WTC11 (cell line): ENCODE measurements at regions not wholly inside any gene's neighbourhood (a gene's known extent, or its start where the extent isn't known, plus 50 kb on each side); places are given as distances from the start of the nearest gene placed in this dataset.

Source experiments
- AR ChIP-seq: fragments of 250-450 bp; sonication (Bioruptor Pico); IDR thresholded peaks from 2 replicates; pipeline ENCODE4 v1.9.0; 2021; ENCODE audit warnings: mild to moderate bottlenecking
- ATF3 ChIP-seq: sonication (generic); formaldehyde crosslinking; conservative IDR thresholded peaks from 2 replicates; pipeline ENCODE4 v1.8.1; 2022; ENCODE audit warnings: mild to moderate bottlenecking, missing genetic modification reagents
- CREM ChIP-seq: sonication (generic); formaldehyde crosslinking; IDR thresholded peaks from 2 replicates; pipeline ENCODE4 v1.8.1; 2022; ENCODE audit warnings: mild to moderate bottlenecking, missing genetic modification reagents, moderate library complexity
- FOXK1 ChIP-seq: sonication (generic); formaldehyde crosslinking; IDR thresholded peaks from 2 replicates; pipeline ENCODE4 v1.8.0; 2022; ENCODE audit warnings: mild to moderate bottlenecking, moderate library complexity, missing genetic modification reagents
- HMGA2 ChIP-seq: fragments of 250-450 bp; sonication (Bioruptor Pico); IDR thresholded peaks from 2 replicates; pipeline ENCODE4 v1.4.0; 2021; ENCODE audit warnings: mild to moderate bottlenecking, moderate library complexity
- IRF2 ChIP-seq: sonication (generic); formaldehyde crosslinking; IDR thresholded peaks from 2 replicates; pipeline ENCODE4 v1.8.0; 2022; ENCODE audit warnings: low read depth, missing genetic modification reagents, borderline replicate concordance
- NR1H2 ChIP-seq: sonication (generic); formaldehyde crosslinking; IDR thresholded peaks from 2 replicates; pipeline ENCODE4 v1.9.0; 2021; ENCODE audit warnings: mild to moderate bottlenecking, moderate library complexity, missing genetic modification reagents
- OVOL2 ChIP-seq: fragments of 250-450 bp; sonication (Bioruptor Pico); IDR thresholded peaks from 2 replicates; pipeline ENCODE4 v1.9.0; 2021; ENCODE audit warnings: mild to moderate bottlenecking, borderline replicate concordance
- SMAD4 ChIP-seq: sonication (generic); formaldehyde crosslinking; IDR thresholded peaks from 2 replicates; pipeline ENCODE4 v1.8.0; 2022; ENCODE audit warnings: mild to moderate bottlenecking, missing genetic modification reagents
- SP1 ChIP-seq: sonication (generic); formaldehyde crosslinking; conservative IDR thresholded peaks from 2 replicates; pipeline ENCODE4 v1.8.1; 2022; ENCODE audit warnings: missing genetic modification reagents
- STAT6 ChIP-seq: sonication (generic); formaldehyde crosslinking; conservative IDR thresholded peaks from 2 replicates; pipeline ENCODE4 v1.8.1; 2023; ENCODE audit warnings: mild to moderate bottlenecking, low read depth, missing genetic modification reagents, moderate library complexity
- TCF7 ChIP-seq: sonication (generic); formaldehyde crosslinking; IDR thresholded peaks from 2 replicates; pipeline ENCODE4 v1.8.0; 2022; ENCODE audit warnings: mild to moderate bottlenecking, low read depth, missing genetic modification reagents, moderate library complexity
- USF2 ChIP-seq: sonication (generic); formaldehyde crosslinking; IDR thresholded peaks from 2 replicates; pipeline ENCODE4 v1.8.1; 2023; ENCODE audit warnings: mild to moderate bottlenecking, missing genetic modification reagents, moderate library complexity
- ZBTB21 ChIP-seq: sonication (generic); formaldehyde crosslinking; IDR thresholded peaks from 2 replicates; pipeline ENCODE4 v1.8.1; 2023; ENCODE audit warnings: mild to moderate bottlenecking, missing genetic modification reagents, borderline replicate concordance
- ZNF281 ChIP-seq: sonication (generic); formaldehyde crosslinking; IDR thresholded peaks from 2 replicates; pipeline ENCODE4 v1.8.0; 2023; ENCODE audit warnings: mild to moderate bottlenecking, missing genetic modification reagents
- ZNF396 ChIP-seq: fragments of 250-450 bp; sonication (Bioruptor Pico); IDR thresholded peaks from 2 replicates; pipeline ENCODE4 v1.8.0; 2021; ENCODE audit warnings: mild to moderate bottlenecking, moderate library complexity, borderline replicate concordance
- ZNF416 ChIP-seq: fragments of 250-450 bp; sonication (Bioruptor Pico); IDR thresholded peaks from 2 replicates; pipeline ENCODE4 v1.9.0; 2021; ENCODE audit warnings: mild to moderate bottlenecking, inconsistent platforms
- ZNF532 ChIP-seq: fragments of 250-450 bp; sonication (Bioruptor Pico); IDR thresholded peaks from 2 replicates; pipeline ENCODE4 v1.9.0; 2021; ENCODE audit warnings: mild to moderate bottlenecking, borderline replicate concordance
- TF ChIP-seq, protein P1 (sequence below): fragments of 250-450 bp; sonication (Bioruptor Pico); conservative IDR thresholded peaks from 2 replicates; pipeline ENCODE4 v1.9.0; 2021; ENCODE audit warnings: mild to moderate bottlenecking

DNA sequence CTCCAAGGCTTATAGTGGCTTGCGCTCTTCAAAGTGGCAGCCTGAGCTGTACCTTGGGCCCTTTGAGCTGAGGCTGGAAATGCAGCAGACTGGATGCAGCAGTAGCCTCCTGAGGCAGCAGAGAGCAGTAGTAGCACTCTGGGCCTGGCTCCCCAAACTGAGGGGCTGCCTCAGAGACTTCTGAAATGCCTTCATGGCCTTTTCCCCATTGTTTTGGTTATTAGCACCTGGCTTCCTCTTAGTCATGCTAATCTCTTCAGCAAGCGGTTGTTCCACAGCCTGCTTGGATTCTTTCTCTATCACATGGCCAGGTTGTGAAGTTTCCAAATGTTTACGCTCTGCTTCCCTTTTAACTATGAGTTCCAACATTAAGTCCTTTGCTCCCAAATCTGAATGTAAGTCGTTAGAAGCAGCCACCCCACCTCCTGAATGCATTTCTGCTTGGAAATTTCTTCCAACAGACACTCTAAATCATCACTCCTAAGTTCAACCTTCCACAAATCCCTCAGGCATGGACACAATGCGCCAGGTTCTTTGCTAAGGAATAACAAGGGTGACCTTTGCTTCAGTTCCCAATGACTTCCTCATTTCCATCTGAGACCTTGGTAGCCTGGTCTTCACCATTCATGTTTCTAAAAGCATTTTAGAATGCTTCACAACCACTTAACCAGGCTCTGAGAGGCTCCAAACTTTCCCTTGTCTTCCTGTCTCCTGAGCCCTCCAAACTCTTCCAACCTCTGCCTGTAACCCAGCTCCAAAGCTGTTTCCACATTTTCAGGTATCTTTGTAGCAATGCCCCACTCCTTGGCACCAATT, 145.8 kb downstream of the ZDHHC21 start (continued):
- peak; percentile 75 for TF ChIP-seq USF2 (CRISPR knock-in tag)
- TF ChIP-seq TCF7 (CRISPR knock-in tag): no peak
- no peak for TF ChIP-seq IRF2 (CRISPR knock-in tag)
- no peak for TF ChIP-seq ZBTB21
- TF ChIP-seq FOXK1 (CRISPR knock-in tag): 0 out of 2 replicates have a peak, but pooled peaks have one; percentile 35
- no peak for TF ChIP-seq SMAD4
- TF ChIP-seq ZNF396 (CRISPR knock-in tag): no peak
- TF ChIP-seq CREM (CRISPR knock-in tag): 0 out of 2 replicates have a peak, but pooled peaks have one; percentile 47
- no peak for TF ChIP-seq STAT6
- TF ChIP-seq ZNF281: no peak
- TF ChIP-seq OVOL2 (CRISPR knock-in tag): no peak
- TF ChIP-seq AR: no peak
- TF ChIP-seq ZNF416 (CRISPR knock-in tag): no peak
- no peak for TF ChIP-seq NR1H2 (CRISPR knock-in tag)
- TF ChIP-seq, protein P1, sequence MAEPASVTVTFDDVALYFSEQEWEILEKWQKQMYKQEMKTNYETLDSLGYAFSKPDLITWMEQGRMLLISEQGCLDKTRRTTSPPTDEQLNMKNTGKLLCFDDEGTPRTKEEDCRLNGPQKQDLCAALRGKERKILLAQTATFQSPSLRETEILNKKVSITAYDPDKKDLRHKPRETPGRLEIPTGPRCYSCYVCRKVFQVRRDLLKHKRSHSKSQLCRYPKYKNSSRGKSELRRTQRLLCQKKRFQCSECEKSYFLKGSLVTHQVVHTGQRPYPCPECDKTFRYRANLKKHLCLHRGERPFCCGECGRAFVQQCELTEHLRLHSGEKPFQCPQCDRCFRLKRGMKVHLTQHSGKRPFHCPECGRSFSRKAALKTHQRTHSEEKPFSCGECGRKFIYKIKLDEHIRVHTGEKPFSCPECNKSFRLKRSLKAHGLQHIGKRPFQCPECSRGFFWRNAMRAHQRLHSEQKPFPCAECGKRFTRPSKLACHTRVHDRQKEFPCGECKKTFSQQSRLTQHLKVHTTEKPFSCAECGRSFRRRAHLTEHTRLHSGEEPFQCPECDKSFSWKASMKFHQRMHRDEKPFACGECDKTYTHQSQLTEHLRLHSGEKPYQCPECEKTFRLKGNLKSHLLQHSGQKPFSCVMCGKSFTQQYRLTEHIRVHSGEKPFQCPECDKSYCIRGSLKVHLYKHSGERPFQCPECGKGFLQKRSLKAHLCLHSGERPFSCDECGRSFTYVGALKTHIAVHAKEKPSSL (CRISPR knock-in tag): no peak
- 0 out of 2 replicates have a peak, but pooled peaks have one; percentile 30 for TF ChIP-seq SP1
- no peak for TF ChIP-seq ZNF532 (CRISPR knock-in tag)
- no peak for TF ChIP-seq HMGA2 (CRISPR knock-in tag)
- TF ChIP-seq ATF3 (CRISPR knock-in tag): no peak
